Forelimb muscle (tissue), 1 donor: ENCODE measurements at regions not wholly inside any gene's neighbourhood (a gene's known extent, or its start where the extent isn't known, plus 50 kb on each side); places are given as distances from the start of the nearest gene placed in this dataset.
"Not testable (repeated sequence)": the region's sequence is repeated elsewhere in the genome, so short reads cannot be mapped to it uniquely, and the experiment has no call there.

Experiments used
- DNase-seq: peaks from one replicate; pipeline ENCODE4 v3.0.0-alpha.2; 2013; ENCODE audit warnings: low read depth

DNA sequence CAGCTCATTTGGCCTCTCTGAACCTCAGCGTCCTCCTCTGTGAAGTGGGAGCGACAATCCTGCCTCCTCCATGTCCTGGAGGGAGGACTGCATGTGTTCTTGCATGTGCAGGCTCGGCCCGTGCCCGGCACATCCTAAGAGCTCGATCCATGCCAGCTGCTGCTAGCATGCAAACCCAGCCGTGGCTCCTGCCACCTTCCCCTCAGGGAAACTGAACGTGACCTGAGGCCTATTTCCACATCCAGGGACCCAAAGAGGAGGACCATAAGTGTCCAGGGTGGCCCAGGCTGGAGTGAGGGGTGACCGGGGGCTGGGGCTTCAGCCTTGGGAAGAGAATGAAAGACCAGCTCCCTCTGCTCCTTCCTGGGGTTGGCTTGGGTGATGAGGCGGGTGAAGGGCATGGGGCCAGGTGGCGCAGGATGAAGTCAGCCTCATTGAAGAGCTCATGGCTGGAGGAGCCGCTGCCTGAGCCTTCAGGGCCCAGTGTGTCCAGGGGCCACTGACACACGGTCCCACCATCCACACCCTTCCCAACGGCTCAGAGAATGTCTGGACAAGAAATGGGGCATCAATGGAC lies 115.7 kb upstream of the AKAP13 start:
- not testable (repeated sequence) for DNase-seq

GRCh38 chr15:85267158-85267857 lies 113.1 kb upstream of the AKAP13 start:
- not testable (repeated sequence) for DNase-seq

- no peak for DNase-seq
These were observed 105.9 kb upstream of the AKAP13 start for GRCh38 chr15:85274315-85275050.

- no peak for DNase-seq
These were observed 103.9 kb upstream of the AKAP13 start for GRCh38 chr15:85276508-85276907.

GRCh38 chr15:85276921-85277320 lies 103.5 kb upstream of the AKAP13 start:
- no peak for DNase-seq

DNA sequence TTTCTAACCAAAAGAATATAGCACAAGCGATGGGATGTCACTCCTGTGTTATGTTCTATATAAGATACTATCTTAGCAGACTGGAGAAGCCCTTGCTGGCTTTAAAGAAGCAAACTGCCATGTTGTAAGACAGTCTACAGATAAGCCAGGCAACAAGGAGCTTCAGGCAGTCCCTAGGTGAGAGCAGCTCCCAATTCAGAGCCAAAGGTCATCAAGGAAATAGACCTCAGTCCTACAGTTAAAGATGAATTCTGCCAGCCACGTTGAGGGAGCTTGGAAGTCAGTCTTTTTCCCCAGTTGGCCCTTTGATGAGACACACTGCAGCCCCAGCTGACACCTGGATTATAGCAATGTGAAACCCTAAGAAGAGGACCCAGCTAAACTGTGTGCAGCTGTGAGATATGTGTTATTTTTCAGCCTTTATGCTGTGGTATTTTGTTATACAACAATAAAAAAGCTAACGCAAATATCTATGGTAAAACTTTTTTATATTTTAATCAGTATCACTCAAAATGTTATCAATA lies 102.5 kb upstream of the AKAP13 start:
- DNase-seq = no peak

DNA sequence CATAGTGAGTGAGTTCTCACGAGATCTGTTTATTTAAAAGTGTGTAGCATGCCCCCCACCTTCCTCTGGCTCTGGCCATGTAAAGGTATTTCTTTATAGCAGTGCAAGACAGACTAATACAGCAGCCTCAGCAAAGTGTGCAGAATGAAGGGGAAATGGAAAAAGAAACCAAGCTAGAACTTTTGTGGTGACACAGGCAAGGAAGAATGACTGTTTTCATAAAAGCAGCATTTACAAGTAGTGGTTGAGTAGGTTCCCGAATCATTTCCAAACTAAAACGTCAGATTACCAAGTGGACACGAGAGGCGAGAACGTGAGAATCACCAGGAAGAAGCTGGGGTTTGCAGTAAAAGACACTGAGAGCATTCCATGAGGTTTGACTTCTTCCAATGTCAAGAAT lies 100.2 kb upstream of the AKAP13 start:
- DNase-seq = no peak

DNA sequence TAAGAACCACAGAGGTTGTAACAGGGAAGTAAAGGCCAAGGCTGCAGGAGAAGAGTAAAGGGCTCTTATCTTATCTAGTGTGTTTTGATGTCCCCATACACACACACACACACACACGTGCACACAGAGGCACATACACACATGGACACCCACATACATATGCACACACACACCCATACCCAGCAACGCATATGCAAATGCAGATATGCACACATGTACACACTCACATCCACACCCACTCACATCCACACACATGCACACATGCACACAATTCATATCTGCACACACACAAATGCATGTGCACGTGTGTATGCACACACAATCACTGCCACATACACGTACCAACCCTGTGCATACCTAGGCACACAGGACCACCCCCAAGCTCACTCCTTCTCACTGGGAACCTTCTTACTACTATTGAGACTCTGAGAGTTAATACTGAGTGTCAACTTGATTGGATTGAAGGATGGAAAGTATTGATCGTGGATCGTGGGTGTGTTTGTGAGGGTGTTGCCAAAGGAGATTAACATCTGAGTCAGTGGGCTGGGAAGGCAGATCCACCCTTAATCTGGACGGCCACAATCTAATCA lies 99.0 kb upstream of the AKAP13 start:
- no peak for DNase-seq

DNA sequence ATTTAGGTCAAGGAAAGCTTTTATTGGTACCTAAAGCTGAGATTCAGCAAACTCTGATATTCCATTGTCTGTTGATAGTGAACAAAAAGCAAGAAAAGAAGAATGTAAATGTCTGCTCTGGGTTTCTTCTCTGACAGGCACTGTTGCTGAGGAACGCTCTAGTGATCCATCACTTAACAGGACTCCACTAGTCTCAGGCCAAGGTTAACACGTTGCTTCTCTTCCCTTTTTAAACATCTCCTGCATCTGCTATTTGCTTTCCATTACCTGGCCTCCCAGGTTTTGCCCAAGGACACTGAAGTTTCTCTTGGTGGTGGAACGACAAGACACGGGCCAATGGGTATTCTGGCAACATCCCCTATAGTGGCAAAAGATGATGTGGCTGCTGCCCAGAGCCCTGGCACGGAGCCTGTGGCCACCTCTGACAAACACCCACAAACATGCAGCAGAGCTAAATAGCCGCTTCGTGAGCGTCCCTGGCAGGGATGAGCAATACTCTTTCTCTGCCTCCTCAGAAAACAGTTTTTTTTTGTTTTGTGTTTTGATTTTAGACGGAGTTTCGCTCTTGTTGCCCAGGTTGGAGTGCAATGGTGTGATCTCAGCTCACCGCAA lies 97.8 kb upstream of the AKAP13 start:
- DNase-seq = no peak

DNA sequence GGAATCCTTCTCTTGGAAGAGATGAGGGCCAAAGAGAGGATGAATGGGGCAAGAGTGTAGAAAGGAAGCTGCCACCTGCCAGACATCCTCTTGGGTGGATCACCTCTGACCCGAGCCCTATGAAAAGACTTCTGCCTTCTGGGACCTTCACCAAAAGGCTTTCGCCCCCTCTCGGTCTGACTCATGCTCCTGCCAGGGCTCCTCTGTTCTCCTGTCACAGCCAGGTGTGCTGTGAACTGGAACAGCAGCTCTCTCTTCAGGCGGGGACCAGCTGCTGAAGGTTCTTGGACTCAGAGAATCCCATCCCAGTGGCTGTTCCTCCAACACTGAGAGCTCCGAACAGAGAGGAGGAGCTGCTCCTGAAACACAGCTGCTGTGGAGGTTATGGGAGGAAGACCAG lies 96.6 kb upstream of the AKAP13 start:
- DNase-seq = not testable (repeated sequence)

GRCh38 chr15:85284497-85284896 lies 95.9 kb upstream of the AKAP13 start:
- no peak for DNase-seq

DNA sequence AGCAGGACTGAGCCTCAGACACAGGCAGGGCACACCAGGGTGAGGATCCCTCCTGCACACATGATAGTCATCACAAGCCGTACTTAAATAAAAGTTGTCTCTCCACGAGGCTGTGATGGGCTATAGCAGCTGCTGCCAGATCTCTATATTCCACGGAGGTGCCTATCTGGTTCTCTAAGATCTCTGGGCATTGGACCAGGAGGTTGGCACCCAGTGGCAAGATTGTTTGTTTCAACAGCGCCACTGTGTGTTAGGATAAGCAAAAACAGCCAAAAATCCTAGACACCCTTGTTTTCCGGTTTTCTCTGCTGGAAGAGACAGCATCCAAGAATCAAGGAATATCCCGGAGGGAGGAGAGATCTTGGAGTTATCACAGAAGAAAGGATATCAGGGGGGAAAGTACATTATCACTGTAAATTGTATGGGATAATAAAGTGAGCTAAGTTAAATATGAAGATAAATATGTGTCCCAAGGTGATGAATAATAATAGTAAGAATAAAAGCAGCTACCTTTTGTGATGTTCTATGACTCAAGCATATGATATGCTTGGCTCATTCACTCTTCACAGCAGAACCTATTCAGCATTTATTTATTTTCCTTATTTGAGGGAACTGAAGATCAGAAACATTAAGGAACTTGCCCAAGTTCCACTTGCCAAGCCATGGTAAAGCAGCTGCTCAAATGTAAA lies 90.6 kb upstream of the AKAP13 start:
- DNase-seq = peak; percentile 5

DNA sequence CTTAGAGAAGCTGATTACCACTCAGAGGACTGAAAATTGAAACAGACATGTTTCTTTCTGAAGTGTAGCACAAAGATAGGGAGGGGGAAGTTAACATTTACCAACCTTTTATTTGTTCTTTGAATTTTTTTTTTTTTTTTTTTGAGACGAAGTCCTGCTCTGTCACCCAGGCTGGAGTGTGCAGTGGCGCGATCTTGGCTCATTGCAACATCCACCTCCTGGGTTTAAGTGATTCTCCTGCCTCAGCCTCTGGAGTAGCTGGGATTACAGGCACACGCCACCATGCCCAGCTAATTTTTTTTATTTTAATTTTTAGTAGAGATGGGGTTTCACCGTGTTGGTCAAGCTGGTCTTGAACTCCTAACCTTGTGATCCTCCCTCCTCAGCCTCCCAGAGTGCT lies 87.8 kb upstream of the AKAP13 start:
- DNase-seq = not testable (repeated sequence)

DNA sequence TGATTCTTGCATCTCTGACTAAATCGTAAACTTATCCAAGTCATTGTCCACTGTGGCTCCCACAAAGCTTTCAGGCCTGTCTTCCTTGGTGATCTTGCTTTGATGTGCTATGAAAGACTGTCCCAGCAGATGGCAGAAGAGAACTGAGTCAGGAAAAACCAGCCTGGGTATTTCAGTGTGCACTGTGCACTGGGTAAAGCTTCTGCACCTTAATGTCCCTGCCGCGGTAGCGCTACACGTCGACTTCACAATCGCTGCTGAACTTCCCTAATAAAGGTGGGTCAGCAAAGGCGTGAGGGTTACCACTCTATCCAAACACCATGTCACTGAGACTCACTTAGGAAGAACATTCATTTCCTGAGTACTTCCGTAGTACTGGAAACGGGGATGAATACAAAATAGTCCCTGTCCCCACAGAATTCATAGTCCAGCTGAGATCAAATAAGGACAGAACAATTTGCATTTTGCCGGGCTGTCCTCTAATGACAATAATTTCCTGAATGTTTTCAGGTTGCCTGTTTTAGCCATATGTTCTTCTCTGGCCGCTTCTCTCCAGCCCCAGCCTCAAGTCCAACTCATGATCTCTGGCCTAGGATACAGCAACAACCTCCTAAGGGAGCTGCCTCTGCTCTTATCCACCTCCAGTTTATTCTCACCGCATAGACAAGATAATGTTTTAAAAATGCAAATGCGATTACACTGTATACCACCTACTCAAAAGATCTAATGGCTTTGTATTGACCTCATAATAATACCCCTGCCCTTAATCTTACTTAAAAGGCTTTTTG lies 83.6 kb upstream of the AKAP13 start:
- DNase-seq = peak; percentile 49

DNA sequence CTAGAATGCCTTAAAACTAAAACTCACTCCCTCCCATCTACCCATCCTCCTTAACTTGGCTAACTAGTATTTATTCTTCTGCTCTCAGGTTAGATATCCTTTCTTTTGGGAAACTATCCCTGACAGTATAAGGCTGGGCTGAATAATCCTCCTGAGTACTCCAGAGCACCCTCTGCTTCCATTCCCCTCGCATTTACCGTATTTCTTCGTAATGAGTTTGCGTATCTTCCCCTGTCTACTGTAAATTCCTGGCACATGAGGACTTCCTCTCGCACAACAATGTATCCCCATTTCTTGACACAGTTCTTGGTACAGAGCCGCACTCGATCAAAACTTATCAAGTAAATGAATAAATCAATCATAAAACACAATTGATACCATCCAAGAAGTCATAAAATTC lies 82.9 kb upstream of the AKAP13 start:
- DNase-seq = no peak

- no peak for DNase-seq
These were observed 82.0 kb upstream of the AKAP13 start for GRCh38 chr15:85298366-85298765.

DNA sequence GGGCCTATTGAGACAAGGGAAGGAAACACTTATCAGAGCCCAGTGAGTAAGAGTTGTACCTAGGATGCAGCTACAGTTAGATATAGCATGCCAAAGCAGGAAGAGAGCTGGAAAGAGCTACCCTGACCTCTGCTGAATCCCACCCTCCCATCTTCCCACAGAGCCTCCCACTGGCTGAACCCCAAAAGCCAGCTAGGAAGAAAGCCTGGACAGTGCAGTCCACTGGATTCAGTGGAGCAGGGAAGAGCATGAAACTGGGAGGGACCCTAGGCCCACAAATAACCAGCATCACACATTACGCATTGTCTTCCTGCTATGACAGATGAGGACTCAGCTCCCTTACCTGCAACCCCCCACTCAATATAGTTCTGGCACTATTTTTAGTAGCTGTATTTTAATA lies 81.5 kb upstream of the AKAP13 start:
- no peak for DNase-seq

GRCh38 chr15:85302271-85302670 lies 78.1 kb upstream of the AKAP13 start:
- no peak for DNase-seq

DNA sequence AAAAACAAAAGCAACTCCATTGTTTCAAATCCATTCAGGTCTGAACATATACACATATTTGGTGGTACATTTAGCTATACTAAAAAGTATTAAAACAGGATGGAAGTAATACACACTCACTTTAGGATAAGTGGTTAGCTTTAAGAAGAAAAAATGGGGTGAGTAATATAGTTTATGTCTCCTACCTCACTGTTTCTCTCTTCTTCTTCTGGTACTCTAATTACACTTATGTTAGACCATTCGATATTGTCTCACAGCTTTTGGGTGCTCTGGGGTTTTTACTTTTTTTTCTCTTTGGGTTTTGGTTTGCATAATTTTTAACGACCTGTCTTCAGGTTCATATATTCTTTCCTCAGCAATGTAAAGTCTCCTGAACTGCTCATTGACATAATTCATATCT lies 75.4 kb upstream of the AKAP13 start:
- no peak for DNase-seq

DNA sequence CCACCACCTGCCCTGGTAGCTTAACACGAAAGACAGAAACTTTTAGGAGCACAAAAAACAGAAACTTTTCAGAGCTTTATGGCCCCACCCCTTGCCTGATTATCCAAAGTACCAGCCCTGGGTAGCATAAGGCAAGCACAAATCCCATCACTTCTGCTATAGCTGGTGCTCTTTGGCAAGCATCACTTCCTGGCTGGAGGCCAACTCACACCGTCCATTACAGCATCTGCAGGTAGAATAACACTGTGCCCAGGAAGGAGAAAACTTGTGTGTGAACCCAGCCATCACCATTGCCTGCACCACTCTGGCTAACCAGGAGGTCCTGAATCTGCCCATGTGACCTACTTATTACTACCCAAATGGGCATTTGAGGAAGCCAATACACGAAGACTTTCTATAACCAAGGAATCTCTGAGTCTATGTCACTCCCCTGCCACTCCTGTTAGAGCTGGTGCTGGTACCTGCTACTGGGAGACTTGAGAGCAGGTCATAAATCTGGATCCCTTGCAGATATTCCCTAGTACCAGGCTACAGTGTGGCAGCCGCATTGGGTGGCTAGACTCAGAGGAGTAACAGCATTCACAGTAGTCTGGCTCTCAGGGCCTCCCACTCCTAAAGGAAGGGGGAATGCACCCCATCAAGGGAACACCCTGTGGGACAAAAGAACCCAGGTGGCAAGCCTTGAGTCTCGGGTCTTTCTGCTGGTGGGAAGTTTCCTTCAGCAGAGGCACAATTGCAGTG lies 73.3 kb upstream of the AKAP13 start:
- DNase-seq = no peak
